GM21528 (cell line): ENCODE measurements at regions not wholly inside any gene's neighbourhood (a gene's known extent, or its start where the extent isn't known, plus 50 kb on each side); places are given as distances from the start of the nearest gene placed in this dataset.
"Not testable (repeated sequence)": the region's sequence is repeated elsewhere in the genome, so short reads cannot be mapped to it uniquely, and the experiment has no call there.

Source experiments
- ATAC-seq: cut with Tn5 transposase; IDR thresholded peaks from one replicate; pipeline ENCODE4 v1.9.1; 2021; ENCODE audit warnings: mild to moderate bottlenecking, moderate library complexity; ENCODE audit not compliant: unreplicated experiment, low FRiP score

DNA sequence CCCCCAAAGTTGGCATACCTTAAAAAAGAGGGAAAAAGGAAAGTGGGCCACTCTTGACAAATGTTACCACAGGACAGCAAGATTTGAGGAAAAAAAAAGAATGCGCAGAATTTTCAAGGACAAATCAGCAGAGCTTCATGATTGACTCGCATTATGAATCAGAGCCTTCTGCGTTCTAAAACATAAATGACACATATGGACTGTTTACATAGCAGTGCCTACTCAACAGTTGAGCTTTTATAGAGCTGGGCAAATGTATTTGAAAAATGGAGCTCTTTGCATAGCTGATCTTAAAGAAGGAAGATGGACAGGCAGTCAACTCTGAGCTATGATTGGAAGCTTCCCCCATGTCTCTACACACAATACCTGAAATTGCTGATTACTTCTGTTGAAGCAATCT, 213.2 kb upstream of the NT5E start:
- ATAC-seq, result no peak

DNA sequence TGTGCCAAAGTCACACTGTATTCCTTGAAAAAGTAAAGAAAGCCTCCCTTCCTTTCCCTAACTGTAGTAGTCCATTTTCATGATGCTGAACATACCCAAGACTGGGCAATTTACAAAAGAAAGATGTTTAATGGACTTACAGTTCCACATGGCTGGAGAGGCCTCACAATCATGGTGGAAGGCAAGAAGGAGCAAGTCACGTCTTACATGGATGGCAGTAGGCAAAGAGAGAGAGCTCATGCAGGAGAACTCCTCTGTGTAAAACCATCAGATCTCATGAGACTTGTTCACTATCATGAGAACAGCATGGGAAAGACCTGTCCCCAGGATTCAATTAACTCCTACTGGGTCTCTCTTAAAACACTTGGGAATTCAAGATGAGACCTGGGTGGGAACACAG, 222.5 kb upstream of the NT5E start:
- ATAC-seq, result not testable (repeated sequence)

DNA sequence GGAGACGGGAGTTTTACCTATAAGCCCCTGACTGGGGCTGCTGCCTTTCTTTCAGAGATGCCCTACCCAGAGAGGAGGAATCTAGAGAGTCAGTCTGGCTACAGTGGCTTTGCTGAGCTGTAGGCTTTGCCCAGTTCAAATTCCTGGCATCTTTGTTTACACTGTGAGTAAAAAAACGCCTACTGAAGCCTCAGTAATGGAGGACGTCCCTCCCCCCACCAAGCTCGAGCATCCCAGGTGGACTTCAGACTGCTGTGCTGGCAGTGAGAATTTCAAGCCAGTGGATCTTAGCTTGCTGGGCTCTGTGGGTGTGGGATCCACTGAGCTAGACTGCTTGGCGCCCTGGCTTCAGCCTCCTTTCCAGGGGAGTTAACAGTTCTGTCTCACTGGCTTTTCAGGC, 237.1 kb upstream of the NT5E start:
- ATAC-seq, result not testable (repeated sequence)

DNA sequence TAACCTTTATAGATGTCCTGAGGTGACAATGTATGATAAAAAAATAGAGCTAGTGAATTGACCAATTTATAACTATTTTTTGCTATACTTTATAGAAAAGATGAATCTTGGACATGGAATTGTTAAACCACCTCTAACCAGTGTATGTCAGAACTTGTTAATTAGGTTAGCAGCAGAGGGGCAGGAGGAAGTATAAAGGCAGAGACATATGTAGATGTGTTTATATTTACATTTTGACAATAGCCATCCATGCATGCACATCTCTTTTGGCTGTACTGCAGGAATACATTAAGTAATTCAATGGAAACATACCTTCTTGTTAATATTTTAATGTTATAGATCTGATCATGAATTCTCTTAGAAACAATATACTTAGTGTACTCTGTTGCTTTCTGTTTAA, 254.6 kb upstream of the NT5E start:
- no peak for ATAC-seq

DNA sequence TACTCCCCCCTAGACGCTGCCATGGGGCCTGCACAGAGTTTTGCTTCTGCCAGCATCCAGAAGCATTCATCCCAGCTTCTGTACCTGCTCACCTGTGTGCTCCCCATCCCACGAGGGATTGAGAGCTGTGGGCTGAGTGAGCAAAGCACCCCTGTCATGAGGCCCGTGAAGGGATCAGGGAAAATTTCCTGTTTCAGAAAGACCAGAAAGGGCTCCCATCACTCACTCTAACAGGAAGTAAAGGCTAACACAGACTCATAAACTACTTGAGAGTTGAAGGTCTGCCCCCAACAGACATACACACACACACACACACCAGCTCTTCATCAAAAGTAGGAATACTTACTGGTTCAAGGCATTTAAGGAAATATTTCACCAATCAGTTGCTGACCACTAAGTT, 256.5 kb upstream of the NT5E start:
- no peak for ATAC-seq

DNA sequence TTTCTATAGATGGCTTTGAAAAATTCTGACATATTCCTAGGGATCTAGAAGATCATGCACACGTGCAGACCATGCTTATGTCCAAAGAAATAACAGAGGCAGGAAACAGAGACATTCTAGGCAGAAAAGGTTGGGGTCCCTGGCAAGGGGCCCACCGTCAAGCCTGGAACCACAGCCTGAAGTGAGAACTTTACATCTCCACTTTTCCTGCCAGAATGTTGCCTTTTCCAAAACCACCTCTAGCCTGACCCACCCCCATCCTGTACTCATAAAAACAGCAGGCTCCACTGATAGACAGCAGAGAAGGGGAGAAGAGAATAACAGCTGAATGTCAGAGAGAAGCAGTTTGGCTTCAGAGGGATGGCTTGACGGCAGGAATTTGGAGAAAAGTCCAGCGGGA, 257.3 kb upstream of the NT5E start:
- no peak for ATAC-seq

DNA sequence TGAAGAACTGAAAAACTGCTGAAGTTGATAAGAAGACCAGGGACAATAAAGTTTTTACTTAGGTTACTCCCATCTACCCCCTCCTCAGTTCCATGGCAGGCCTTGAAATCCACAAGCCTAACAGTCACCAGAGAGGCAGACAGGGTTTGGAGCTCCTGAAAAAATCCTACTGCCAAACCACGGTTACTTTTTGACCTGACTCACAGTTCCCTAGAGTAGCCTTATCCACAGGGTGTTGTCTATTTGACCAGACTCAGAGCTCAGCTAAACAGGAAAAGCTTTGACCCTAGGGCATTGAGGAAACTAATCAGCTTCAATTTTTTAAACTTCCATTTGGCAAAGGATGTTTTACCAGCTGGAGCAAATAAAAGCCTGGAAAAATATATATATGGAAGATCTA, 257.7 kb upstream of the NT5E start:
- ATAC-seq, result no peak

DNA sequence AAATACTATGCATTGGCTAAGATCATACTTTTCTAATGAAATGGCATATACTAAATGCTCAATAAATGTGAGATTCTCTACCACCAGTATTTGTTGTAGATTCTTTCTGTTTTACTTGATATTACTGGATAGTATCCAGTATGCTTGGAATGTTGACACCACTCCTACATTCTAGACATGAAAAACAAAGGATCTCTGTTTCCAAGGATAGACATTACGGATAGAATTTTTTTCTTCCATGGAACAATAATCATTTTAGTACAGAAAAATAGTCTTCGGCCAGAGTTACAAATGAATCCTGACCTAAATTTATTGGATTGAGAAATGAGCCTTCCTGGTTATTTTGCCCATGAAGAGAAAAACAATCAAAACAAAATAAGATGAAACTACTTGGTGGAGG, 258.2 kb upstream of the NT5E start:
- ATAC-seq, result no peak

DNA sequence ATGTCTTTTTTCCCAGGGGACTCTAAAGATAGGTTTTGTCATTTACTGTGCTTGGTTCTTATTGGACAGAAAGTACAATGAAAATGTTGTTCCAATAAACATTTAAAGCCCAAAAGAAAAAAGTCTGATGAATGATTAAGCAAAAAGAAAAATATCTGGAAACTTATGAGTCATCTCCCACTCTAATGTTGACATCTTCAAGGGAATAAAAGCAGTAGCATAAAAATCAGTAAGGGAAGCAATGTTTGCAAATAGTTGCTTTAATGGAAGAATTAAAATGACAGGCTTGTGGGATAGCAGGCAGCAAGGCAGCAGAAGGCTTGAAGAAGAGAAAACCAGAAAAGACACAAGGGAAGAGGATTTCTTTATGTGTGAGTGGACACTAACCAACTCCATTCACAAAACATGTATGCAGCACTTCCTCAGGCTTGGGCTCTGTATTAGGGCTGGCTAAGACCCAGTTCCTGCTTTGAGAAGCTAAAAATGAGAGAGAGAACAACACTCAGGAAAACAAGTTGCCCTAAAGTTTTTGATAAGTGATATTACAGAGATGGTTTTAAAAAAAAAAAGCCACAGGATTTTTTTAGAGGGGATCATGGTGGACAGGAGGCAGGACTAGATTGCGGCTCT, 263.2 kb upstream of the NT5E start:
- no peak for ATAC-seq

DNA sequence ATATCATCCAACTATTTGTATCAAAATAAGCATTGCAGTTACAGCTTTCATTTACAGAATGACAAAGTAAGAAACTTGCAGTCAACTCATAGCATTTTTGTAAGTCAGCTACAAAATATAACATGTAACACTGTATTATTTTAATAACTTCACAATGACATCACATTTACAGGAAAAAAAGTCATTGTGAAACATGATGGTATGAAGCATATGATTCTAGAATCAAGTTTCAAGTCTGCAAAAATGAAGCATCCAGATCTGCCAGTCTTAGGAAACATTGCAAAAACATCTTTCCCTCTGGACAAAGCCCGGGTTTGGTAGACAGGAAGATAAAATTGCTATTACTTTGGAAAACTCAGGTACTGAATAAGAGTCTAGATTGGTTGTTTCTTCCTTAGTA, 263.9 kb upstream of the NT5E start:
- no peak for ATAC-seq

DNA sequence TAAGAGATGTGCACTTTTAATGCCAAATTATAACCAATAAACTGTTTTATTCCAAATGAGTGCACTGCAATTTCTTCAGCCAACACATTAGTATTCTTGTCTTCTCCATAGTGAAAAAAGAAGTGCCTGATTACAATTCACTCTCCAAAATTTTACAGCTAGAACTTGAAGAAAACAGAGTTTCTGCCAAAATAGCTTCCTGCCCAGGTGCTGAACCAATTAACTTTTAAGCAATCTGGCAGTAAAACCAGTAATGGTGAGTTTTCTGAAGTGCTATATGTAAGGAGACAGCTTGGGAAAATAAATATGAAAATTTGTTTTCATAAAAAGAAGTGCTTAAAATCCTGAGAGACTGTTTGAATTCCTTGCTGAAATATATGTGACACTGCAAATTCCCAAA, 266.0 kb upstream of the NT5E start:
- ATAC-seq, result no peak

DNA sequence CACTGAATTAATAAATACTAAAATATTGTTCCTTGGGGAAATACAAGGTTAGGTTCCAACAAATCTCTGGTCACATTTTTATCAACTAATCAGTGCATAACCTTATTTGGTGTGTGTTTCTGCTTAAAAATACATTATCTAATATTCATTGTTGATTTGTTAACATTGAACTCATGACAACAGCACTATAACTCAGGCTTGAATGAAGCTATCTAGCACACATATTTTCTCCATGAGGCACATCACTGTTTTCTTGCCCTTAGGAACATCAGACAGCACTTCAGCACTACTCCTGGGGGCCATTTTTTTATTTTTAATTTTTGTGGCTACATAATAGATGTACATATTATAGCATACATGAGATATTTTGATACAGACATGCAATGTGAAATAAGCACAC, 277.2 kb upstream of the NT5E start:
- ATAC-seq, result no peak

DNA sequence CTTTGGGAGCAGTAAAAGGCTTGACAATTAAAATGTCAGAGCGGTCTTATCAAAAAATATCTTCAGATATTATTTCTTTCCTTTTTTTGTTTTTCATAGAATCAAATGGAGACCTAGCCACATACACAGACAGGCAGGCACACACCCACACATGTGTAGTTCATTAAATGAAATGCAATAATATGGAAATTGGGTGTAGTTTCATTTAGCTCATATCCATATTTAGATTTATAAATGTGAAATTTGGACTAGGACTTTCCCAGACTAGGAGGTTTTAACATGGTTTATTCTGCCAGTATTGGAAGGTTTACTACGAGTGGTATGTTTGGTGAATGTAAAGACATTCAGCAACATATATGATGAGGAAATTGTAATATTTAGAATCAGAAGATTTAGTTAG, 277.7 kb upstream of the NT5E start:
- ATAC-seq, result no peak

DNA sequence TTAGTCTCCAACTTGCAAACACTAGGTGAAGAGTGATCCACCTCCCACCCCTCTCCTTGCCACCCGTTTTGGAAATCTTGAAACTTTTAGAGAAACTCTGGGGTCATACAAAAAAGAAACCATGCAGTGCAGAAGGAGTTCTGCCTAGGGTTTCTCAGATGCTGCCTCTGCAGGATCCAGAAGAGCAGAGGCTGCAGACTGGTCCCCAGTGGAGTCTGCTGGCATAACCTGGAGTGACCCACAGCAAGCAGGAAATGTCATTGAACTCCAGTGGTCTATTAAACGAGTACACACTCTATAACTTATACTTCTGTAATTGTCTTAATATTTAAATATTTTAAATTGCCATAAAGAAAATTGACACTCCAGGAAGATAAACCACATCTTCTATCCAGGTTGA, 280.7 kb upstream of the NT5E start:
- no peak for ATAC-seq

DNA sequence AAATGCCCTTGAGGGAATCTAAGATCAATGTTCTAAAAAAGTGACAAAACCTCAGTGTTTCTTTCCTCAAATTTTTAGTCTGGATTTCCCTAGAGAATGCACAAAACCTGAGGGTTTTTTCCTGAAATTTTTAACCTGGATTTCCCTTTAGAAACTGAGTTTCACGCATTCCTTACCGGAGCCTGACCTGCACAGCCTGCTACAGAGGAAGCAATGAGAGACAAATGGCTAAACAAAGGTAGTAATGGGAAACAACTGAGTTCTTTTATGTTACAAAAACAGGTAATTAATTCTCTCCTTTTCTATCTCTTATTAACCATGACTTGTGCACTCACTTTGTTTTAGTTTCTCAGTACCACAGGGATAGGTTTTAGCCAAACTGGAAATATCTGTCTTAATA, 281.7 kb upstream of the NT5E start:
- ATAC-seq, result no peak

DNA sequence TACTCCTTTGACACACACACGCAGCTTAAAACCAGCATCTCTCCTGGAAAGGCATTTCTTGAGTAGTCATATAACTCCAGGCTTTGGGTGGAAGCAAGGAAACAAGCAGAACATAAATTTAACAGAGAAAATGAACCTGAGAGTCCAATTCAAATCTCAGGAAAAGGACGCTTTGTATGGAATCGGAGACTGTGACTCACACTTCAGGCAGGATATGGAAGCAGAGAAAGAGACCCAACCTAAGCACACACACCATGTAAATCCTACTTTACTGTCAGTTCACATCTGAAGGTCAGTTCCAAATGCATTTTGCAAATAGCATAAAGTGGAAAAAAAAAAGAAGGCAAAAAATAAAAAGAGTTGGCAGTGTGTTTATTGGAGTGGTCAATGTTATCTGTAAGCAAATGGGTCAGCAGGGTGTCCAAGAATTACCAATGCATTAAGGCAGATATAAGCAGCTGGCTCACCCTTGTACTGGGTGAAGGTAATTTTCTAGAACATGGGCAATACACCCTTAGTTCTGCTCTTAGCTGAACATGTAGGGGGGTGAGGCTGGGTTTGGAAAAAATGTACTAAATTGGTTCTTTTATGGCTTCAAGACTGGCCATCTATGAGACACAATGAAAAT, 283.7 kb upstream of the NT5E start:
- ATAC-seq, result no peak

DNA sequence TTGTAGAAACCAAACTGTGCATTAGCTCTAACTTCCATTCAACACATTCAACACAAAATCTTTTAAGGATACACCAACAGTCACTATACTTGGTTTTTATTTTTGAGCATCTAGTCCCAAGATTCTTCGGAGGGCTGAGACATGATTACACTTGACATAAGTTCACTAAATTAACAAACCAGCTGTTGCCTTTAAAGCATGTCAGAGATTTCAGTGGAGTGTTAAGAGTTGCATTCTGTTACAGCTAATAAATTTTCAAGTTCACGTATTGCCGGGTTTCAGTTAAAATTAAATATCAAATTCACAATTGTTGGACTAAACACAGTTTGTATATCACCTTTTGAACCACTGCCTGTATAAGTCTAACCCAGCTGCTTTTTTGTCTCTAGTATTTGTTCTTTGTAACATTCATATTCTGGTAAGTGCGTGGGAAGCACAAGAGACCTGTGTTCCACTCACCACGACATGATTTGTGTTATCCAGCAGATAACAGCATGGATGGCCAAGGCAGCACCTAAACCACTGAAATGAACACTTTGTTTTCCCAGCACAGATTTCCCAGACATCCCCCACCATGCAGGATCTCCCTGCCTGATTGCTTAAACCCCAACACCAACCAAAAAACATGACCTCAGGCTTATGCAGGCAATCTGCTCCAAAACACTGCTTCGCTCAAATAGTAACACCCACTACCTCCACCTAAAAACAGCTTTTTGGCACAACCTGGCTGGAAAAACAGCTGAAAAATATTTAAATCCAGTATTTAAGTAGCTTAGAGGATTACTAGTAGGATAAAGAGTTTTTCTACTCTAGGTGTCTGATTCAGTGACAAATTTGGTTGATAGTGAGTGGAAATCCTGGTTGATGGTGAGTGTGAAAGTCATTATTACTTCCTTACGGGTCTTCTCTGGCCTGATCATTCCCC, 286.5 kb upstream of the NT5E start:
- ATAC-seq, result no peak

DNA sequence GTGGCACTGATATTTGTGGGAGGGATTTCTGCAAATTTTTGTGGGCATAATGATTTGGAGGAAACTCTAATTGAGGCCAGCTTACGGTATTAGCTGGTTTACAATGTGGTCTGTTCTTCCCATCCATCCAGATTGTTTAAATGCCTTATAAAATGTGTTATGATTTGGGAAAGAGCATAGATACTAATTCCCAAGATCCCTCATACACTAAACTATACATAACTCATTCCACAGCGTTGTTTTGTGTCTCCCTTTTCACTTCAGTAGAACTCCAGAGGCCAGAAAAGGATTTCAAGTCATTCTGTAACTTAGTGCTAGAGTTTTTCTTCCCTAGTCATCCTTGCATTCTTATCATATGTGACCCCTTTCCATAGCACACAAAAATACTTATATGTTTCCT, 292.6 kb upstream of the NT5E start:
- ATAC-seq, result no peak

DNA sequence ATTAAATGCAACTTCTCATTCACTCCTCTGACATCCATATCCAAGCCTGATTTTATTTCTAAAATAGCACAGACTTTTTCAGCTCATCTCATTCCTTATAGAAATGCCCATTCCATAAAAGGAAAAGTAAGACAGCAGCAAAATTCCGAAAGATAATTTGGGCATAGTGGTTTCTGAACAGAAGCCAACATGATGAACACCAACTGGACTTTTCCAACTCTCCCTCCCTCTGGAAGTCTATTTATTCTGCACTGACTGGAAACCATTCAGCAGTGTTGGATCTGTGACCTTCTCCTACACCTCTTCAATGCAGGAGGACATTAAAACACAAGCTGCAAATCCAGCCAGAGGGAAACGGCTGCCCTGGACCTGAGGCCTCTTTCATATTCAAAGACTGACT, 306.2 kb upstream of the NT5E start:
- no peak for ATAC-seq

DNA sequence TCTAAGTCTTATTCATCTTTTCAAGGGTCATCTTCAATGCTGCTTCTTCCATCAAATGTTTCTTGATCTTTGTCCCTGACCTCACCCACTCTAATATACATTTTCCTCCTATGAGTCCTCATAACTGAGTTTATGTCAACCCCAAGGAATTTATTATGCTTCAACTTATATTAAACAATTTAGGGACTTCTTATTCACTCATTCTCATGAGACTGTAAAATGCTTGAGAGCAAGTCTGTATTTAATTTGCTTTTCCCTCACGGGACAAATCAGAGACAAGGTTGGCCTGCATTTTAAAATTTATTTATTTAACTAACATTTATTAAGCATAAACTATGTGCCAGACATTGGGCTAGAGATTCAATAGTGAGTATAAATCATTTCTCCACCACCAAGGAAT, 312.0 kb upstream of the NT5E start:
- ATAC-seq, result no peak

DNA sequence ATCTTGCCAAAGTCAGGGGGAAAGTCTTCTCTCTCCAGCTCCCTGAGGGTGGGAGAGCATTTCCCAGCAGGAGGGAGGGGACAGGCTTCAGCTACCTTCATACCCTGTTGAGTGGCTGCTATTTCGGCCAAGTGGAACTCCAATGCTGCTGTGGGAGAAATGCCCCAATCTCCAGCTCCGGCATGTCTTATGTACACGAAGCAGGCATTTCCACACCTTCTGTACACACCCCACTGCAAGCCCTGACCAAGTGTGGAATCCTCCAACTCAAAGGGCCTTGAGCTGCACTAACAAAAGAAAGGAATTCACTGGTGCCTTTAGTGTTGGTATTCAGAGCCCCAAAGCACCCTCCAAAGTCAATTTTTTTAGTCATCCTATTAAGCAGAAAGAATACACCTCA, 313.6 kb upstream of the NT5E start:
- no peak for ATAC-seq
